Adipose tissue (tissue), 3 donors: ENCODE measurements at regions not wholly inside any gene's neighbourhood (a gene's known extent, or its start where the extent isn't known, plus 50 kb on each side); places are given as distances from the start of the nearest gene placed in this dataset.

Experiments
- H3K27ac ChIP-seq: one replicate; pipeline ENCODE4 v1.5.1; 2013; ENCODE audit warnings: low read depth, low read length
- WGBS, 3 donors: extraction: QIAGEN DNeasy Blood & Tissue Kit; methylation state at CpG; one replicate each; pipeline ENCODE4 v1.1.7; 2013; 5-methylcytosine and 5-hydroxymethylcytosine counted together
- donor health status: healthy with polysubstance abuse.
- donor health status: Bipolar disorder and iron deficiency.
- donor health status: healthy.

DNA sequence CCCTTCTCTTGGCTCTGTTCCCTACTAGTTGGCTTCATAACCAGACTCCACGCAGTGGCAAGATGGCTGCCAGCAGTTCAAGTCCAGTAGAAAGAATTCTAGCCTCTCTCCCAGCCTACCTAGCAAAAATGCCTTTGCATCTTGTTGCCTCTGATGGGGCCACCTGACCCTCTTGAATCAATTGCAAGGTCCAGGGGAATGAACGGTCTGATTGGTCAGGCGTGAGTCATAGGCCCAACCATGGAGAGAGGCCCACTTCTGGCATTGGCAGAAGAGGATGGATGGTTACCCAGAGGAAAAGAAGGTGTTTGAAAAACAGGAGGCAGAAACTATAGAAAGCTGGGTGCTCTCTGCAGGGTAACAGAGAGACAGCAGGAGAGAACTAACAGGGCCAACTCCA, 622.6 kb downstream of the CCDC171 start:
- H3K27ac ChIP-seq = no peak overlapping the region
- WGBS, 3 donors = 87 to 96% (median 94%) methylated on average over 3 of the region's 3 CpGs

DNA sequence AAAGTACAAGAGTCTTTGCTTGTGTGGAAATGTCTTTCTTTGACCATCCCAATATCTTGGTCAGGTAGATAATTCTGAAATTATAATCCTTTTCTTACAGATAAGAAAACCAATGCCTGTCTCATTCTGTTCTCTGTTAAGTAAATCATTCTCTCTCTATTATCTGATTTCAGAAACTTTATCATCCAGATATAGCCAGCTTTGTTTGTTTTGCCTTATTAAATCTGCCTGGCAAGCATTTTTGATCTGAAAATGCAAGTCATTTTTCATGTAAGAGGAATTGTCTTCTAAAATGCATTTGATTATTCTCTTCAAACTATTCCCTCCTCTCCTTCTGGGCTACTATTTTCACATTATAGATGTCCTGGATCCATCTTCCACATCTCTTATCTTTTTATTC, 625.5 kb downstream of the CCDC171 start:
- no peak overlapping the region for H3K27ac ChIP-seq

GRCh38 chr9:16179566-16179965, 626.7 kb downstream of the CCDC171 start:
- 82 to 88% (median 82%) methylated on average over 5 of the region's 5 CpGs for WGBS, 3 donors
- no peak overlapping the region for H3K27ac ChIP-seq

GRCh38 chr9:16180091-16180490, 627.2 kb downstream of the CCDC171 start:
- 56 to 79% (median 73%) methylated on average over 1 of the region's 1 CpG for WGBS, 3 donors
- no peak overlapping the region for H3K27ac ChIP-seq

- H3K27ac ChIP-seq = no peak overlapping the region
- WGBS, 3 donors = 51 to 62% (median 58%) methylated on average over 2 of the region's 2 CpGs
Measured at GRCh38 chr9:16180546-16180945, 627.7 kb downstream of the CCDC171 start.

DNA sequence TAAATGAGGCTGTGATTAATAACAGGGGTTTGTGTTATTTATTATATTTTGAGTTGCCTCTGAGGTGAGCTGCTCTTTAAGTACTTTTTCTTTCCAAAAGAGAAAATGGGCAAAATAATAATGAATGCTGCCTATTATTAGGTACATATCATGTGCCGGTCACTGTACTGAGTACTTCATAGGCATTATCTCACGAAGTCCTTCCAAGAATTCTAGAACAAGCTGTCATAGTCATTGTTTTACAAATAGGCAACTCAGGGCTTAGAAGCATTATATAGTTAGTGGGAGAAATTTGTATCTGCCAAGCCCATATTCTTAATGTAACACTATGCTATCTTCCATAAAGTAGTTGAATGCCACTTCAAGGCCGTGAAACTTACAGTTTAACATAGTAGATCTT, 628.7 kb downstream of the CCDC171 start:
- WGBS, 3 donors = 81 to 91% (median 85%) methylated on average over 3 of the region's 3 CpGs
- no peak overlapping the region for H3K27ac ChIP-seq

- H3K27ac ChIP-seq = no peak overlapping the region
- 95 to 96% (median 95%) methylated on average over 6 of the region's 6 CpGs for WGBS, 3 donors
Measured at GRCh38 chr9:16182784-16183183, 629.9 kb downstream of the CCDC171 start.

GRCh38 chr9:16184964-16185646, 632.3 kb downstream of the CCDC171 start:
- WGBS, 3 donors = 89 to 92% (median 89%) methylated on average over 4 of the region's 4 CpGs
- H3K27ac ChIP-seq = no peak overlapping the region

GRCh38 chr9:16191191-16191590, 638.3 kb downstream of the CCDC171 start:
- no peak overlapping the region for H3K27ac ChIP-seq
- WGBS, 3 donors = 74 to 88% (median 88%) methylated on average over 3 of the region's 3 CpGs

- H3K27ac ChIP-seq = no peak overlapping the region
- 1 to 4% (median 3%) methylated on average over 13 to 14 of the region's 14 CpGs for WGBS, 3 donors
Measured at GRCh38 chr9:16191691-16192402, 639.0 kb downstream of the CCDC171 start.

- H3K27ac ChIP-seq = no peak overlapping the region
- WGBS, 3 donors = 27 to 83% (median 28%) methylated on average over 2 to 6 of the region's 6 CpGs
Measured at GRCh38 chr9:16192403-16193017, 639.7 kb downstream of the CCDC171 start.

- 71 to 81% (median 76%) methylated on average over 3 of the region's 3 CpGs for WGBS, 3 donors
Measured at GRCh38 chr9:16193066-16193465, 640.2 kb downstream of the CCDC171 start.

GRCh38 chr9:16196206-16196605, 643.4 kb downstream of the CCDC171 start:
- WGBS, 3 donors = 63 to 82% (median 64%) methylated on average over 1 of the region's 1 CpG
- H3K27ac ChIP-seq = no peak overlapping the region

More at GRCh38 chr9:16193066-16193465, 640.2 kb downstream of the CCDC171 start:
- H3K27ac ChIP-seq = no peak overlapping the region

- 84 to 89% (median 85%) methylated on average over 20 of the region's 20 CpGs for WGBS, 3 donors
- H3K27ac ChIP-seq = no peak overlapping the region
Measured at GRCh38 chr9:16197578-16198370, 644.9 kb downstream of the CCDC171 start.

DNA sequence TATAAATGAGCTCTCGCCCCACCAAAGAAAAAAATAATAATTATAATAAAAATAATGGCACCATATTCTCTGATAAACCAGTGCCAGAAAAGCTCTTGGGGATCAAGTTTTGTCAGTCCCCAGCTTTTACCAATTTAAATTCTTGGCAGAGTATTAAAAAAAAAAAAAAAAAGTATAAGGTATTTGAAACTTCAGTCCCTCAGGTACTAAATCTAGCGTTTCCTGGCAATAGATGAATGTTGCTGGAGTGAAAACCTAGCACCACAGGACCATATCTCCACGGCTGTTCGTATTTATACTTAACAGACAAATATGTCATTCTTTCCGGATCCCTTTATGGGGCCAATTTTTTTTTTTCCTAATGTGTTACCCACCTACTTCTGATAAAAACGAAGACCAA, 646.2 kb downstream of the CCDC171 start:
- H3K27ac ChIP-seq = no peak overlapping the region
- WGBS, 3 donors = 74 to 79% (median 77%) methylated on average over 6 of the region's 6 CpGs

DNA sequence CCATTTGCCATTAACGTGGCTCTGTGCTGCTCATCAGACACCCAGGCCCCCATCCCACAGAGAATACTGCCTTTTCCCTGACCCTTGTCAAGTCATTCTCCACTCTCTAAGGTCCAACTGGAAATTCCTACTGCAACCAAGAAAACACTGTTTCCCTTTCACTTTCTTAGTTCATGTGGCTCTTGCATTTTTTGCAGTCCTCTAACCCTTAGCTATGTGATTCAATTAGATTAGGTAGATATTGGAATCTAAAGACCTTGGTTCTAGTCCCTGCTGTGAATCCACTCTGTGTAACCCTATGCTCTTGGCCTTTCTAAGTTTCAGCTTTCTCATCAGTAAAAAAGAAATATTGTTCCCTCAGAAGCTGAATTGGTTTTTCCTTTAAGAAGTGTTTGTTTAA, 649.4 kb downstream of the CCDC171 start:
- WGBS, 3 donors = 60 to 63% (median 60%) methylated on average over 1 of the region's 1 CpG
- H3K27ac ChIP-seq = no peak overlapping the region

DNA sequence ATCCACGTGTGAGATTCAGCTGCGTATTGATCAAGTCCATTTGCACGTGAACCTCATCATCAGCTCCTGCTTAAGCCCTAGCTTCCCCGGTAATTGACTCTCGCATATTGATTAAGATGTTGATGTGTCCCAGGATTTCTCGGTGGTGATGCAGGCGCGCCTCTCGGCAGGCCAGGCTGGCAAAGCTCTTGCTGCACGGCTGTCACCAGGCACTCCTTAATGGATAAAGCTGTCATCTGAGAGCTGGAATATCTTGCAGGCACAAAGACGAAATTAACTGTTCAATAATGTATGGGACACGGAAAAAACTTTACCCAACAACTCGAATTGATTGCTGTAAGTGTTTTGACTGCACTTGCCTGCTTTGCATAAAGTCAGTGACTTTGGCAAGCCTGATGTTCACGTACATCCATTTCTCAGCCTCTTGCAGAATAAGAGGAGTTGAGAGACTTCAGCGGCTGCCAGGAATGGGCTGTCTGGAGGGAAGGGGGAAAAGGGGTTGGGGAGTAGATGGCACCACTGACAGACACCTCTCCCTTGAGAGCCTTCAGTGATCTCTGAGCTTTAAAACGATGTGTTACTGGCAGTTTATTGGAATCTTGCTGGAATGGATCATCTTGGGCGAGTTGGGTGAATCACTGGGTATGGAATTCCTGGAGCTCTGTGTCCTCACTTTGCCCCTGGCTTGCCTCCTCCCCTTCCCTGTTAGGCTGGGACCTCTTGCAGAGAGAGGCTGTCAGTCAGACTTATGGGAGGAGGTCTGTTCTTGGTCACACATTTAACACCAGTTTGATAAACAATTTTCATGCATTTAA, 650.3 kb downstream of the CCDC171 start:
- no peak overlapping the region for H3K27ac ChIP-seq
- WGBS, 3 donors = 69 to 81% (median 81%) methylated on average over 17 of the region's 17 CpGs
